ENCODE measurements at regions not wholly inside any gene's neighbourhood (a gene's known extent, or its start where the extent isn't known, plus 50 kb on each side); places are given as distances from the start of the nearest gene placed in this dataset.

- TF ChIP-seq RELA (CRISPR knock-in tag; IDR thresholded peaks at IDR 0.05; ENCODE audit: borderline replicate concordance) (no peak), TEAD1 (CRISPR knock-in tag; IDR thresholded peaks at IDR 0.05) (no peak)
Observed at GRCh38 chr10:56057860-56058259, 303.2 kb downstream of the ZWINT start (continued).

GRCh38 chr10:56035489-56035888 is 325.6 kb downstream of the ZWINT start:
- DNase-seq (ENCODE audit: low spot score) (no peak), ATAC-seq (no peak)
- CTCF ChIA-PET: no interaction called here
- POLR2A ChIA-PET: no interaction called here
- Mint-ChIP-seq H3K27ac (no peak overlapping the region), H3K36me3 (peaks cover 10% of the 10 kb centered on the region), H3K4me1 (peaks cover 14% of the 10 kb centered on the region), H3K4me3 (no peak overlapping the region), H3K9me3 (peaks cover 21% of the 10 kb centered on the region), H3K27me3 (ENCODE audit: low read depth) (no peaks in the 10 kb centered on the region)
- TF ChIP-seq MXD4 (CRISPR knock-in tag; IDR thresholded peaks at IDR 0.05; ENCODE audit: borderline replicate concordance) (no peak), ZNF121 (CRISPR knock-in tag; IDR thresholded peaks at IDR 0.05) (no peak), ZNF232 (CRISPR knock-in tag; IDR thresholded peaks at IDR 0.05) (no peak), IRF1 (CRISPR knock-in tag; IDR thresholded peaks at IDR 0.05) (no peak), ZSCAN18 (CRISPR knock-in tag; IDR thresholded peaks at IDR 0.05) (no peak), NFATC4 (CRISPR knock-in tag; IDR thresholded peaks at IDR 0.05) (no peak), PRRX2 (CRISPR knock-in tag; IDR thresholded peaks at IDR 0.05) (no peak)

GRCh38 chr10:56028298-56029132 is 332.5 kb downstream of the ZWINT start:
- TF ChIP-seq ATF6 (CRISPR knock-in tag; IDR thresholded peaks at IDR 0.05): no peak
- TF ChIP-seq FOXP4 (CRISPR knock-in tag; IDR thresholded peaks at IDR 0.05): no peak
- no peak for TF ChIP-seq NFATC4 (CRISPR knock-in tag; IDR thresholded peaks at IDR 0.05)
- no peak for TF ChIP-seq E2F4 (CRISPR knock-in tag; IDR thresholded peaks at IDR 0.05; ENCODE audit: borderline replicate concordance, low read depth)
- TF ChIP-seq ERG (CRISPR knock-in tag; IDR thresholded peaks at IDR 0.05): no peak
- TF ChIP-seq ZSCAN18 (CRISPR knock-in tag; IDR thresholded peaks at IDR 0.05): no peak
- no peak for TF ChIP-seq GABPB1 (CRISPR knock-in tag; IDR thresholded peaks at IDR 0.05)
- TF ChIP-seq AFF4 (CRISPR knock-in tag; IDR thresholded peaks at IDR 0.05; ENCODE audit: borderline replicate concordance): no peak
- Mint-ChIP-seq H3K27ac (no peak overlapping the region), H3K4me3 (no peak overlapping the region), H3K36me3 (no peaks in the 10 kb centered on the region), H3K27me3 (ENCODE audit: low read depth) (no peaks in the 10 kb centered on the region), H3K9me3 (no peaks in the 10 kb centered on the region), H3K4me1 (peaks cover 7% of the 10 kb centered on the region; the same call in 1 of the 2 replicates)
- DNase-seq (ENCODE audit: low spot score) (no peak), ATAC-seq (no peak)
- CTCF ChIA-PET: no interaction called here
- POLR2A ChIA-PET: no interaction called here

Data from WTC11 (cell line).